K562 (cell line): ENCODE measurements at regions not wholly inside any gene's neighbourhood (a gene's known extent, or its start where the extent isn't known, plus 50 kb on each side); places are given as distances from the start of the nearest gene placed in this dataset.

Source experiments
- ATAC-seq: fragments of 200-7000 bp; cut with Tn5 transposase; 3 replicates; pipeline ENCODE4 v1.9.1; 2020; ENCODE audit warnings: moderate library complexity
- BruUV-seq: library from RNA; stranded (reverse); fragments of 400-500 nt; replicated peaks from 2 replicates; lab custom pipeline; 2021; lab: Mats Ljungman, UMichigan
- CTCF ChIA-PET: fragments of 300-600 bp; formaldehyde crosslinking; extraction: SDS; loops from one replicate; lab custom pipeline; 2021; ENCODE audit warnings: low intra/inter-chr PET ratio; lab: Yijun Ruan, JAX
- POLR2A ChIA-PET: fragments of 300-600, 350-650 bp; sonication (Branson Sonifier 250); formaldehyde crosslinking; extraction: SDS; loops from one replicate; lab custom pipeline; 2021; ENCODE audit warnings: antibody characterized with exemption, inconsistent platforms; lab: Yijun Ruan, JAX
- DNase-seq, 4 experiments: peaks; one replicate each; pipeline versions ENCODE4 v3.0.0 to v3.0.0-alpha.2; 2011 to 2018; ENCODE audit warnings: low spot score in 3 of 4, mixed read lengths in 3 of 4; ENCODE audit errors: extremely low read depth in 1 of 4
- FAIRE-seq: peaks from 2 replicates; lab custom pipeline; 2011; peaks lifted over from hg19 to GRCh38; lab: Jason Lieb, UNC
- H2AFZ ChIP-seq: 2 replicates; pipeline ENCODE4 v1.6.0; 2011; ENCODE audit warnings: low read depth, low read length, control low read depth, inconsistent platforms
- H3K27ac ChIP-seq: fragments of 200-600 bp; 3 replicates; pipeline ENCODE4 v1.8.0; 2011; ENCODE audit warnings: low read depth, mild to moderate bottlenecking, control low read depth, inconsistent platforms, low read length, moderate library complexity, mixed read lengths; ENCODE audit errors: extremely low read depth
- H3K27me3 ChIP-seq, 2 experiments: fragments of 300-600 bp in 1 of 2; 2 replicates in 1 of 2; 3 replicates in 1 of 2; pipeline versions ENCODE4 v1.6.0 to v1.8.0; 2011; ENCODE audit warnings: inconsistent platforms in 2 of 2, low read length in 2 of 2, mild to moderate bottlenecking in 1 of 2, mixed read lengths in 1 of 2, moderate library complexity in 1 of 2; ENCODE audit not compliant: control insufficient read depth in 2 of 2, insufficient read depth in 2 of 2
- H3K36me3 ChIP-seq: fragments of 300-600 bp; 3 replicates; pipeline ENCODE4 v1.8.0; 2011; ENCODE audit warnings: mild to moderate bottlenecking, low read length, inconsistent platforms; ENCODE audit not compliant: control insufficient read depth, insufficient read depth
- H3K4me1 ChIP-seq, 2 experiments: fragments of 200-600 bp in 1 of 2; replicated peaks in 1 of 2; 2 replicates in 1 of 2; 3 replicates in 1 of 2; pipeline versions ENCODE4 v1.5.1 to v1.8.0; 2011; ENCODE audit warnings: inconsistent platforms in 2 of 2, low read length in 2 of 2, mild to moderate bottlenecking in 1 of 2, mixed read lengths in 1 of 2, moderate library complexity in 1 of 2; ENCODE audit not compliant: control insufficient read depth in 2 of 2, insufficient read depth in 2 of 2
- H3K4me2 ChIP-seq: 2 replicates; pipeline ENCODE4 v1.6.1; 2011; ENCODE audit warnings: low read length, control low read depth, inconsistent platforms, mixed read lengths; ENCODE audit not compliant: insufficient read depth
- H3K4me3 ChIP-seq: fragments of 200-600 bp; sonication (generic), shearing (Covaris generic); 2 replicates; pipeline ENCODE4 v1.5.1; 2016; ENCODE audit warnings: control low read depth, inconsistent platforms
- H3K79me2 ChIP-seq: fragments of 200-600 bp; 3 replicates; pipeline ENCODE4 v1.8.0; 2011; ENCODE audit warnings: low read length, inconsistent platforms; ENCODE audit not compliant: control insufficient read depth, insufficient read depth
- H3K9ac ChIP-seq, 2 experiments: 2 replicates each; pipeline versions ENCODE4 v1.6.0 to v1.6.1; 2011; ENCODE audit warnings: low read depth in 2 of 2, low read length in 2 of 2, control low read depth in 1 of 2, inconsistent platforms in 1 of 2, mild to moderate bottlenecking in 1 of 2, mixed read lengths in 1 of 2; ENCODE audit not compliant: insufficient read depth in 1 of 2
- H3K9me1 ChIP-seq: one replicate; pipeline ENCODE4 v1.6.0; 2011; ENCODE audit warnings: inconsistent platforms, mild to moderate bottlenecking, low read length, moderate library complexity; ENCODE audit not compliant: control insufficient read depth, insufficient read depth
- H3K9me3 ChIP-seq: replicated peaks from 2 replicates; pipeline ENCODE4 v1.5.1; 2011; ENCODE audit warnings: low read depth, low read length, inconsistent platforms; ENCODE audit not compliant: control insufficient read depth, insufficient read depth
- H4K20me1 ChIP-seq: replicated peaks from 2 replicates; pipeline ENCODE4 v1.6.1; 2011; ENCODE audit warnings: low read length, inconsistent platforms, mixed read lengths; ENCODE audit not compliant: control insufficient read depth, insufficient read depth
- CAMTA2 ChIP-seq: fragments of 250-450 bp; sonication (Bioruptor Pico); conservative IDR thresholded peaks from 2 replicates; pipeline ENCODE4 v1.5.1; 2022
- CREM ChIP-seq: IDR thresholded peaks from 2 replicates; pipeline ENCODE4 v1.6.1; 2014; ENCODE audit warnings: antibody characterized with exemption, low read depth
- CTCFL ChIP-seq: IDR thresholded peaks from 2 replicates; pipeline ENCODE4 v1.6.1; 2011; ENCODE audit warnings: borderline replicate concordance, low read depth, mild to moderate bottlenecking, moderate library complexity, low read length; ENCODE audit not compliant: insufficient read depth, poor library complexity, severe bottlenecking
- DEAF1 ChIP-seq: fragments of 450-650 bp; formaldehyde crosslinking; IDR thresholded peaks from 2 replicates; pipeline ENCODE4 v1.4.0; 2020; ENCODE audit warnings: mild to moderate bottlenecking, moderate library complexity
- EGR1 ChIP-seq: fragments of 450-650 bp; conservative IDR thresholded peaks from 2 replicates; pipeline ENCODE4 v1.6.1; 2017; ENCODE audit warnings: mild to moderate bottlenecking
- HNRNPL ChIP-seq: fragments of 200-400 bp; formaldehyde crosslinking; IDR thresholded peaks from 2 replicates; pipeline ENCODE4 v1.6.1; 2017; ENCODE audit warnings: low read depth, mild to moderate bottlenecking, low read length
- RAD21 ChIP-seq, 2 experiments: fragments of 250-450 bp in 1 of 2; fragments of 450-650 bp in 1 of 2; sonication (Bioruptor Pico) in 1 of 2; formaldehyde crosslinking in 1 of 2; IDR thresholded peaks in 1 of 2; conservative IDR thresholded peaks in 1 of 2; 2 replicates each; pipeline versions ENCODE4 v1.4.0 to v1.8.0; 2020 to 2022; ENCODE audit warnings: mild to moderate bottlenecking in 2 of 2, moderate library complexity in 1 of 2
- RB1 ChIP-seq: fragments of 450-650 bp; IDR thresholded peaks from 2 replicates; pipeline ENCODE4 v1.6.1; 2017; ENCODE audit warnings: low read depth, mild to moderate bottlenecking
- RBBP5 ChIP-seq: fragments of 200-600 bp; sonication (generic); IDR thresholded peaks from 2 replicates; pipeline ENCODE4 v1.6.1; 2012; ENCODE audit warnings: borderline replicate concordance, mild to moderate bottlenecking, low read length, control low read depth, inconsistent platforms; ENCODE audit not compliant: insufficient read depth, poor library complexity, severe bottlenecking
- SMC3 ChIP-seq: conservative IDR thresholded peaks from 2 replicates; pipeline ENCODE4 v1.6.1; 2011; ENCODE audit warnings: low read depth, low read length, improper control_type of control experiment; ENCODE audit not compliant: insufficient read depth
- TFAP4 ChIP-seq: sonication (generic); formaldehyde crosslinking; IDR thresholded peaks from 2 replicates; pipeline ENCODE4 v1.8.0; 2022; ENCODE audit warnings: missing genetic modification reagents, mild to moderate bottlenecking, moderate library complexity, borderline replicate concordance
- XRCC5 ChIP-seq: fragments of 200-400 bp; formaldehyde crosslinking; IDR thresholded peaks from 2 replicates; pipeline ENCODE4 v1.6.1; 2017; ENCODE audit warnings: low read depth, mild to moderate bottlenecking, low read length
- ZBTB7A ChIP-seq: IDR thresholded peaks from 2 replicates; pipeline ENCODE4 v1.6.1; 2011; ENCODE audit warnings: low read depth, mild to moderate bottlenecking, low read length, moderate library complexity, borderline replicate concordance; ENCODE audit not compliant: control insufficient read depth
- WGBS: fragments of 100-300 bp; shearing (Covaris generic); methylation state at CpG from one replicate; pipeline ENCODE4 v1.1.6; 2016; ENCODE audit warnings: low coverage, mixed read lengths; ENCODE audit not compliant: insufficient coverage; ENCODE audit errors: missing lambda C conversion rate; 5-methylcytosine and 5-hydroxymethylcytosine counted together
- in situ Hi-C: fragments of 300-500 bp; cut with MboI; formaldehyde crosslinking; loops from 4 replicates; pipeline ENCODE4 v1.15.0; 2018; ENCODE audit warnings: inconsistent platforms, mixed read lengths
- intact Hi-C: fragments of 100-400 bp; cut with micrococcal nuclease; formaldehyde crosslinking; loops from 2 replicates; pipeline ENCODE4 v1.14.2; 2022

- FAIRE-seq = peak; percentile 42
- in situ Hi-C loops = loop anchor here (5.0 kb wide), 1 partner anchor 136 kb away; no protein-coding TSS in a partner anchor
- TF ChIP-seq SMC3 (peak; percentile 48; the same call in 1 of the 2 replicates), CTCFL (peak; percentile 49), ZBTB7A (peak; percentile 22; the same call in 1 of the 2 replicates), DEAF1 (peak; percentile 60), RB1 (peak; percentile 50; the same call in 1 of the 2 replicates), HNRNPL (no peak), XRCC5 (0 out of 2 replicates have a peak, but pooled peaks have one; percentile 48), TFAP4 (CRISPR knock-in tag) (peak; percentile 92), CAMTA2 (CRISPR knock-in tag) (no peak), EGR1 (peak; percentile 31; the same call in 1 of the 2 replicates), CREM (peak; percentile 64), RBBP5 (no peak), RAD21 (CRISPR knock-in tag; conservative IDR thresholded peaks at IDR 0.05 in 1 of 2, IDR thresholded peaks at IDR 0.05 in 1 of 2) (peak; percentile 57 to 81)
Measured at GRCh38 chr9:121550569-121551512, 51.2 kb upstream of the GGTA1 start.

More at GRCh38 chr9:121550569-121551512, 51.2 kb upstream of the GGTA1 start:
- H2AFZ ChIP-seq = peak overlapping the region; percentile 41; the same call in 1 of the 2 replicates
- no peak overlapping the region for H3K4me2 ChIP-seq
- POLR2A ChIA-PET = no interaction called here
- peaks cover 8% of the 10 kb centered on the region; the same call in 1 of the 2 replicates for H4K20me1 ChIP-seq
- no peaks in the 10 kb centered on the region for H3K79me2 ChIP-seq
- BruUV-seq = no TSS peak
- intact Hi-C loops = loop anchor here (1.0 to 5.0 kb wide), 3 partner anchors 26 to 133 kb away; no protein-coding TSS in a partner anchor
- no peaks in the 10 kb centered on the region for H3K9me3 ChIP-seq
- DNase-seq (peak; percentile 81 to 88 (median 84)), ATAC-seq (peak; percentile 87)
- WGBS = 9% methylated on average over 31 of the region's 40 CpGs
- H3K36me3 ChIP-seq = no peaks in the 10 kb centered on the region
- no peaks in the 10 kb centered on the region for H3K9me1 ChIP-seq
- no peak overlapping the region for H3K4me3 ChIP-seq
- H3K4me1 ChIP-seq = peaks cover 0 to 11% of the 10 kb centered on the region in 2 experiments; a peak in 2 of 5 replicates
- CTCF ChIA-PET = interaction anchor here (0.5 to 0.6 kb wide), 3 partner anchors 53 to 1095 kb away, joined by 3 to 4 read pairs (median 3); no protein-coding TSS in a partner anchor
- H3K9ac ChIP-seq = peak overlapping the region in 1 of 2 experiments; percentile 19; a peak in 2 of 4 replicates
- no peak overlapping the region for H3K27ac ChIP-seq
- peaks cover 0 to 41% of the 10 kb centered on the region in 2 experiments; a peak in 4 of 5 replicates for H3K27me3 ChIP-seq
